ENCODE measurements at regions not wholly inside any gene's neighbourhood (a gene's known extent, or its start where the extent isn't known, plus 50 kb on each side); places are given as distances from the start of the nearest gene placed in this dataset.

DNA sequence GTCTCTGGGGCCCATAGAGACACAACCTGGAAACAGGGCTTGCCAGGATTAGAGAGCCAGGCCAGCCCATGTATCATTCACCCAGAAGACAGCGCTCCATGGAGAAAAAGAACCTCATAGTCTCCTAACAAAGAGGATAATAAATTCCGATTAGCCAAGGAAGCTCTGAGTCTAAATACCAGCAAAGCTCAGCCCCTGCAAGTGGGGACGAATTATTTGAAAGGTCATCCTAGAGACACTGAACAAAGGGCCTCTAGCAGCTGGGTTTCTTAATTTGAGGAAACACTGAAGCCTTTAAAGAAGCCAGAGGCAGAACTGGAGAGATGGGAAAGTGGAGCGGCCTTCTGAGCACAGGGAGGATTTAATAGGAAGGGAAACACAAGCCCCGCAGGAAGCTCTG, 287.1 kb upstream of the ZNF462 start:
- no peak for DNase-seq

DNA sequence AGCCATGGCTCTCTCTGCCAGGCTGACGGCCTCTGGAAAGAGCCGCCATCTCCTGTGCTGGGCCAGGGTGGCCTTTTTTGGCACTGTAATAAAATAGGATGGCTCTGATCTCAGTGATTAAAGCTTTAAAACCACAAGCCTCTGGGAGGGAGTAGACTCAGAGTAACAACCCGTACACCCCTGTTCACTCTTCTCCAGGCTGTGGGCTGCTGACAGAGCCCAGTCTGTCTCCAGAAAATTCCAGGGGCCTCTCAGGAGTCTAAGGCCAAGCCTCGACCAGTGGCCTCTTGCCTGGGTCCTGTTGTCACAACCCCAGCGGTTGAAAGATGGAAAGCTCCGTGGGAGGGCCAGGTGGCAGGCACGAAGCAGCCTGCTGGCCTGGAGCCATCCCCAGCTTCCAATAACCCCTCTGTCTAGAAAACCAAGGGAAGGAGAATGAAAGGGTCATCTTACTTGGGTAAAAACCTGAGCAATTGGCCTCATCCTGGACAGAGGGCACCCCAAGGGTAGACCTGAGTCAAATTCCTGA, 286.7 kb upstream of the ZNF462 start:
- no peak for DNase-seq

DNA sequence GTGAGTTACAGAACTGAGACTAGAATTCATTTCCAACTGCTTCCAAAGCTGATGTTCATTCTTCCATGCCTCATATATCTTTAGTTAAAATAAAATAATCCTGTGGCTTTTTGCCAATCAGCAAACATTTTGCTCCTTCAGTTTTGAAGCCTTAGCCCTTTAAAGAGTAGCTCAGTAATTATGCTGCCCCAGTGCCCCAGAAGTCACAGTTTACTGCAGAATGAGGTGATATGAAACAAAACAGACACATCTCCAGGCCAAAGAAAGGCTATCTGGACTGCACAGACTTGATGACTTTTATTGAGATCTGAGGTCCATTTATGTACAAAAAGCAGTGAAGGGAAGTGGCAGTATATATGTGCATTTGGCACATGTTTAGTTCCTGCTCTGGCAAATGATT, 285.8 kb upstream of the ZNF462 start:
- no peak for DNase-seq

DNA sequence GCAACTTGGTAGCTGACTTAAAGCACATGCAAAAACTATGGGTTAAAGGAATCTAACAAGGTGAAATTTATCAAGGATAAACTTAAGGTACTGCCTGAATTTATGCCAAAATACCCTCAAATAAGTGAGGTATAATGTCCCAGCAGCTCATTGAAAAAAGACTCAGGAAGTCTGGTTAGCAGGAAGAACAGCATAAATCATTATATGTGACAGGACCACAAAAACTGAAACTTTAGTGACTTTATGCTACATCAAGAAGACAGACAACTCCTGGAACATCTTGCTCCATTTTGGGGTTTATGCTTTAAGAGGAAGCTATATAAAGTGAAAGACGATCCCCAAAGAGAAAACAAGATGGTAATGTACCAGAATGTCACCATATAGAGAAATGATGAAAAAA, 282.4 kb upstream of the ZNF462 start:
- no peak for DNase-seq

DNA sequence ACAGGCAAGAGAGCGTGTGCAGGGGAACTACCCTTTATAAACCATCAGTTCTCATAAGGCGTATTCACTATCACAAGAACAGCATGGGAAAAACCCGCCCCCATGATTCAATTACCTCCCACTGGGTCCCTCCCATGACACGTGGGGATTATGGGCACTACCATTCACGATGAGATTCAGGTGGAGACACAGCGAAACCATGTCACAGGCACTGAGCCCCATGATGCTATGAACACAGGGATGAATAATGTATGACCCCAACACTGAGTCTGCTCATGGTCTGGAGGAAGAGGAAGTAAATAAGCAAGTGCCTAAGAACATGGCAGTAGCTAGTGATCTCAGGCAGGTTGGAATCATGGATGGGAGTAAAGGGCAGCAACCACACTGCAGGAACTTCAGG, 281.0 kb upstream of the ZNF462 start:
- no peak for DNase-seq

DNA sequence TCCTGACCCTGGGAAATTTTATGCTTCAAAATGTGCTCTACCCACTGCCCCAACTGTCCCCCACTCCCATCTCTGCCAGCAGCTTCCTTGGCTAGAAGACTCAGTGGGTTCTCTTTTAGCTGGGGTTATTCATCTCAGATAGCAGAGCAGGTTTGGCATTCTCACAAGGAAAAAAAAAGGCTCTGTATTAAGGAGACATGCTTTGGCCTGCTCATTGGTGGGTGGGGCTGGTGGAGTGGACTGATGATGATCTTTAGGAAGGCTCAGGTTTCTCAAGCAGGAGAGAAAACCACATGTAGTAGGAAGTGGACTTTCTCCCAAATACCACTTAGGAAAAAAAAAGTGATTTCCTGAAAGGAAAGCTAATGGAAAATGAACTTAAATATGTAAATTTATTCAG, 279.2 kb upstream of the ZNF462 start:
- DNase-seq = no peak

DNA sequence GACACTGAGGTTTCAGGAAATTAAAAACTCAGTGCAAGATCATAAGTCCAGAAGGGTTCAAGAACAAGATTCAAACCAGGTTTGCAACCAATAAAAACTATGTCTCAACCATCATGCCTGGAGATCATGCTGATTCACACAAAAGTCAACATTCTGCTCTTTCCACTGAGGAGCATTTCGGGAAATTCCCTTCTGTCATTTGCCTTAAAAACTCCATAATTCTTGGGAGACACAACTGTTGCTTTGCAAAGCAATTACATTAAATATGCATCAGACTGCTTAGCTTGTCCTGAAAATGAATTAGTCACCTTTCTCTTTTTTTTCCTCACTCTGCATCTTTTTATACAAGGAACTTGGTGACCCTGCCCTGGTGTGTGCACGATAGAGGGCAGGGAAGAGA, 275.9 kb upstream of the ZNF462 start:
- DNase-seq = no peak

DNA sequence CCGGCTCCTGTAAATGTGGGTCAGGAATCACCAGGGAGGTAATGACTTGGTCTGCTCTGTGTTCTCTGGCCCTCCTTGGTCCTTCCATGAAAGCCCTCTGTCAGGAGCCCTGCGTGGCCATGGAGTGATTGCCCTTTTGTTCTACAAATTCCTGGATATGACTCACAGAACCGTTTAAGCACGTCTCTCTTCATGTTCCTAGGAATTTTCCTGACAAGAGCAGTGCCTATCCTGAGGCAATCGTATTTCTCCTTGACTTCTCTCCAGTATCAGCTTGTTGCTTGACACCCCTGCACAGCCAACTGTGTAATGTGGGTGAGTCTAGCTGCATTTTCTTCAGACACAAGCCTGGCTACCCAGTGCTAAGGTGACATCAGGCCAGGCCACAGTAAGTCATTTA, 274.3 kb upstream of the ZNF462 start:
- no peak for DNase-seq

DNA sequence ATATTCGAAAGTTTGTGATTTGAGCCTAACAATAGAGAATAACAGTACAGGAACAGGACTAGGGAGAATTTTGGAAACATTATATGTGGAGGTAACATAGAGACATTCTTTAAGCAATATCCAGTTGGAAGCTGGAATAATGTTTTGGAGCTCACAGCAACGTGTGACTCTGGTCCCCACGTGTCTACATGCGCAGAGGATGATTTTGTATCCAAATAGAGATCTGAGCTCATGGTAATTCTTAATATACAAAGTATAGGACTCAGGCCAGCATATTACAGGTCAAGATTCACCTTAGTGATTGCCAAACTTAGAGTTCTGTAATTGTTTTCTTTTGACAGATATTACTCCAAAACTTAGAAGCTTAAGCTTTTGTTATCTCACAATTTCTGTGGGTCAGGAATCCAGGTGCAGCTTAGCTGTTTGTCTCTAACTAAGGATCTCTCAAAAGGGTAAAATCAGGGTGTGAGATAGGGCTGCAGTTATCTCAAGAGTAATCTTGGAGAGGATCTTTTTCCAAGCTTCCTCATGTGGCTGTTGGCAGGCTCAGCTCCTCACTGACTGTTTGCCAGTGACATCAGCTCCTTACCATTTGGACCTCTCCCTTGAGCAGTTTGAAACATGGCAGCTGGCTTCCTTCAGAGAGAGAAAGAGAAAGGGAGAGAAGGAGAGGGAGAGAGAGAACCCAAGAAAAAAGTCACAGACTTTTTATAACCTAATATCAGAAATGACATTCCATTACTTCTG, 272.0 kb upstream of the ZNF462 start:
- DNase-seq = no peak

DNA sequence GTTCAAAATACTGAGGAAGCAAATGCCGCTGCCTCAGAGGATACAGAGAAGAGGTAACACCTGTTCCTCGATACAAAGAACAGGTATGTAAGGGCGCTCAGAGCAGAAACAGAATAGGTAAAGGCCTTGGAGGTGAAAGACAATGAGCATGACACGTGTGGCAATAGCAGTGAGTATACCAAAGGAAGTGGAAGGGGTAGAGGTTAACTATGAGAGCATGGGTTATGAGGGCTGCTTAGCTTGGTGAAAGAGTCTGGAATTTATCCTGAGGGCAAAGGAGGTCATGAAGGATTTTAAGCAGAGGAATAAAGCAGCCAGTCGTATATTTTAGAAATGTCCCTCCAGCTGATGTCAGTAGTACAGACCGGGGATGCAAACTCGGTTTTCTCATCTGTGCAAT, 269.8 kb upstream of the ZNF462 start:
- DNase-seq = no peak

DNA sequence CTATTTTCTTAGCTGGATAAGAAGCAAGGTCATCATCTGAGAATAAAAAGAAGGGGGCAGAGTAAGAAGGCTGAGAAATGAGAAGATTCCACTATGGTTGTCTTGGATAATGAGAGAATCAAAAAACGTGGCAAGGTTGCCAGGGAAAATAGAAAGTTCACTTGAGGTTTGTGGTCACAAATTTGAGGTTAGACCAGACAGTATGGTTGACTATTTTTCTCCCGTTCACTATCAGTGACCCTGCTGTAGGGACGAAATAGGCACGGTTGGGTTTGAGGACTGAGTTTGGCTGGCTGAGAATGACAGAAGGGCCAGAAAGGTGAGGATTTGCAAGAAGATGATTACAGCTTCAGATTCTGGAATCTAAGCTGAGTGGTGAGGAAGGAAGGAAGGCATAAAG, 266.0 kb upstream of the ZNF462 start:
- DNase-seq = no peak

DNA sequence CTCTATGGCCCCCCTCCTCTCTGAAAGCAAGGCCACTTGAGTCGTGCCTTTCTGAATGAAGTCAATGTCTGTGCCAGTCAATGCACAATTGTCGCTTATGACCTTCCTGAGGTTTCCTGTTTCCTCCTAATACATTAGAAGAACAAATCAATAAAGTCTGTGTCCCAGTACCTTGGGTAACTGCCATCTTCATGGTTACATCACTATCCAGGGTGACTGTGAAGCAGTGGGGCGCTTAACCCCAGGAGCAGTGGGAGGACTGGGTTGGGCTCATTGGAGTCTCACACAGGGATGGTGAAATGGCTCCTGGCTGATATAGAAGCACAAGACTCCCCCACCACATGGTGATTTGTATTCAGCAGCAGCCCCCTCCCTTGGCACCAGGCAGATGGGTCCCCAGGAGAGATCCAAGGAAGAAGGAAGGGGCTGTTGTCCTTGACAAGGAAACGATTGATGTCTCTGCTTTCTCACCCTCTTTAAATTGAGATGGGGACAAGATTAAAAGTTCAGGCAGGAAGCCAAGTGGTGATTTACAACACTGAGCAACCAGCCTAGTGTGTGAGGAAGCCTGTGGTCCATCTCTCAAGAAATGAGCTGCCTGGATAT, 261.9 kb upstream of the ZNF462 start:
- no peak for DNase-seq

DNA sequence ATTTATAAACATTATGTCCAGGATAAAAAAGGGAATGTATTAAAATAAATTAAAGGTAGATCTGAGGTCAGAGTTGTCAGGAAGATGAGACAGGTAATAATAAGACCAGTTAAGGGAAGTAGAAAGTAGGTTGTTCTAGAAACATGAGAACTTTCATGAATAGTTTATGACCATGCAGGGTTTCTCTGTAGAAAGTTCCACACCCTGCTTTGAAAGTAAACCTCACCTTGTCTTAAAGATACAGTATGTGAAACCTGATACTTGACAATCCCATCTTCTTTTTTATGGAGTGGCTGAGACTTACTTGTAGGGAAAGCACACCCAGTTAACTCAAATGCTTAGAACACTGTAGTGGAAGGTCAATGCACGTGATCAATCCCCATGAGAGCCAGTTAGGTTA, 260.6 kb upstream of the ZNF462 start:
- no peak for DNase-seq

DNA sequence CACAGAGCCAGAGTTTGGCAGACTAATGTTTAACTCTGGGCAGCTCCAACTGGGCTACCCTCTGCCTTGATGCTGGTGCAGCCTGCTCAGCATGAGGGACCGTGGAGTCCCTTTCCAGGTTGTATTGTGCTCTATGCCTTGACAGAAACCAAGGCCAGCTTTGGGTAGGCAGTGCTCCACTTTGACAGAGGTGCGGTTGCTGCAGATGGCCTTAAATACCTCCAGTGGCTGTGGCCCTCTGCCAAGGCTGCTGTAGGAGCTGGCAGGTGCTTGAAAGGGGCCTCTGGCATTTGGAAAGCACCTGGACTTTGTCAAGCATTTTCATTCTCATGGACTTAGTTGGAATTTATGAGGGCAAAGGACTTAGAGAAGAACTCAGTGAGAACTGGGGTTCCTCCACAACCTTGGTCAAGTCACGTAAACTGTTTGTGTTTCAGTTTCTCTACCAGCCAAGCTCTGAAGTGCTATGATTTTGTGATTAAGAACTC, 249.7 kb upstream of the ZNF462 start:
- DNase-seq = peak; percentile 0

DNA sequence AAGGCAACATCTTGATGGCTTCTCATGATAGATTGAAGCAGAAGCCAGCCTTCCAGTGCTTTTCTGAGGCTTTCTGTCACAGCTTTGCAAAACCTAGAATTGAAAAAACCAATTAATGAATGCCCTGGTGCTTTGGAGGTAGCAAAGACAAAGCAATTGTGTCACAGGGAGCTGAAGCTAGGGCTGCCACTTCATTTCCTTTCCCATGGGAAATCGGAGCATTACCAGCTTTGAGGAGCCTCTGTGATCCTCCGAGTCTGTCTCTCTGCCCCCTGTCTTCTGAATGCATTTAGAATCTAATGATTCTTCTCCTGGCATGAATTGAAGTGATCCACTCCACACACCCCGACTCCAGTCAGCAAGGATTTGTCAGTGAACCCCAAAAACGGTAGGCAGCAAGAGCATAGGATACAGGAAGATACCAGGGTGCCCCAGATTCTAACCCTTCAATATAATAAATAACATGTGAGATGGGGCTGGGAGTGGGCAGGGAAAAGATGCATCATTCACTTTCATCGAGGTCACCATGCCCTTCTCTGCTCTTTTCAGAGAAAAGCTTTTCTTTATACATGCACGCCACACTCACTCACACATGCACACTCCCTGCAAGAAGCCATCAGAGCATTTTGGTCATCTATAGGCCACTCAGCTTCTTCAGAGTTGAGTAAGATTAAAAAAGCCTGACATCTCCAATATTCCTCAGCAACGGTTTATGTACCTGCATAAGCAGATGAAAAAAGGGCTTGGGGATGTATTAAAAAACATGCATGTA, 247.7 kb upstream of the ZNF462 start:
- DNase-seq = no peak

DNA sequence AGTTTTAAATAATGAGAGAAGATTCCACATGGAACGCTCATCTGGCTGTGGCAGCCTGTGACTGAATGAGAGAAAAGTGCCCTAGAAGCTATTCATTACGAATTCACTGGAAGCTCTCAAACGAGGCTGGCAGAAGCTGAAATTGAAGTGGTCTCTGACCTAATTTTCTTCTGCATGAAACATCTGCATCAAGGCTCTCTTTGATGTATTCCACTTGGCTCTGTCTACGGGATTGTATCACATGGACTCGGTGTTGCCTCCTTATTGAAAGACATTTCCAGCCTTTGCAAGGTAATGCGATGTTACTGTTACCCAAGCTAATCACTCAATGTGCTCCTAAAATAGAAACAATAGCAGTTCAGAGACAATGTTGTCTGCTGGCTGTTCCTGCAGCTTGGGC, 246.9 kb upstream of the ZNF462 start:
- DNase-seq = no peak

DNA sequence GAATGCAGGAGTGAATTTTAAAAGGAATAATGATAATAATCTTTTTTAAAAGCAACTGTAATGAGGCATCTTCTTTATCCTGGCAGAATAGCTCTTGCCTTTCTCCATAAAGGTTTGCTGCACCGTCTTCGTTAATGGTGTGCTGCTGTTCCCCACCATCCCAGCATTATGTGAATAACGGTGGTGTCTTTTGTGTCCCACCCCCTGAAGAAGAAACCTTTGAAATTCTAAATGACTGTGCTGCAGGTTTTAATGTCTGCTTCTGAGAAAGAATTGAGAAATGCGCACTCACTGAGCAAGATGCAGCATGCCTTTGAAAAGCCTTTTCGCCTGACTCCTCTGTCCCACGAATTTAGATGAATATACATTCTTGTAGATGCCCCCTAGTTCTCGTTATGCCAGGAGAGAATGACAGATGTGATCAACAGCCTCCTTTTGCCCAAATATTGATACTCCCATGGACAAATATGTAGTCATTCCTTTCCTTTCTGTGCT, 246.1 kb upstream of the ZNF462 start:
- no peak for DNase-seq

DNA sequence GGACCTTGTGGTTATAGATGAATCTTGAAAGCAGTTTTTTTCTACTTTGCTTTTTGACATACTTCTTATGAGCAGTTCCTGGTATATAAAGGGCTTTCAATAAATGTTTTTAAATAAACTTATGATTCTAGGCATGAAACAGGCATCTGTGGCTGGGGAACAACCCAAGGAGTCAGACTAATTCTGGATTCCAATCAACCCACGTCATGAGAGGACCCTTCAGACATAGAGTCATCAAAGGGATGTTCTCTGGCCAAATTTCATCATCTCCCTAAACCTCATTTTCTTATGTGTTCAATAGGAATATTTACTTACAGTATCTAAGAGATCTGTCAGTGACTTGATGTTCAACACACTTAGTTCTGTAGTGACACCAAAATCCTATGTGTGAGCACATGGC, 243.8 kb upstream of the ZNF462 start:
- no peak for DNase-seq

DNA sequence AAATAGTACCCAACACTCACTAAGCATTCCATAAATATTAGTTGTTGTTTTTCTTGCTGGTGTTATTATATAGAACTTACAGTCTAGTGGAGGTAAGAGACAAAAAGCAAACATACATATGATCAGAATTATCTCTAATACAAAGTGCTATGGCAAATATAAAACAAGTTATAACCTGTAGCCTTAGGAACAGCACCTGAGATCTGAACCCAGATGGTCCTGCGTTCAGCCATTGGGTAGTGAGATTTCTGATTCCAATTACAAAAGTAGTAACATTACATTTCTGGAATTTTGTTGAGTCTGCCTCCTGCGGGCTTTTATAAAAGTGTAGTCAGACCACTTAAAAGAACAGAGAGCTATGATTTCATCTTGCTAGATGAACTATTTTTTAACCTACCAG, 242.9 kb upstream of the ZNF462 start:
- DNase-seq = no peak

DNA sequence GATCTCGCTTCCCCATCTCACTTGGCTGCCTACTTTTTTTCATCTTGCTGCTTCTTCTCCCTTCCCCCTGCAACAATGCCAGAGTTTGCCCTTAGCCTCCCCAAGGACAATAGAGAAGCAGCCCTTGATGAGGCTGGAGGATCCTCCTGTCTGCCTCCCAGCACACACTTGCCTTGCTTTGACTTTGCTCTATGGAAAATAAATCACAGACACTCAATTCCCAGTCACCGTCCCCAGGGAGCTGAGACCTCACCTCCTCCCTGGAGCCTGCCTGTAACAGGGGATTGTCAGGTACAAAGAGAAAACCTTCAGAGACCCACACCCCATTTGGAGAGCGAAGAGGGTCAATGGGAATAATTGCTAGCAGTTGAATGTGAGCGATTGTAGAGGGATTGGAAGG, 242.1 kb upstream of the ZNF462 start:
- no peak for DNase-seq

DNA sequence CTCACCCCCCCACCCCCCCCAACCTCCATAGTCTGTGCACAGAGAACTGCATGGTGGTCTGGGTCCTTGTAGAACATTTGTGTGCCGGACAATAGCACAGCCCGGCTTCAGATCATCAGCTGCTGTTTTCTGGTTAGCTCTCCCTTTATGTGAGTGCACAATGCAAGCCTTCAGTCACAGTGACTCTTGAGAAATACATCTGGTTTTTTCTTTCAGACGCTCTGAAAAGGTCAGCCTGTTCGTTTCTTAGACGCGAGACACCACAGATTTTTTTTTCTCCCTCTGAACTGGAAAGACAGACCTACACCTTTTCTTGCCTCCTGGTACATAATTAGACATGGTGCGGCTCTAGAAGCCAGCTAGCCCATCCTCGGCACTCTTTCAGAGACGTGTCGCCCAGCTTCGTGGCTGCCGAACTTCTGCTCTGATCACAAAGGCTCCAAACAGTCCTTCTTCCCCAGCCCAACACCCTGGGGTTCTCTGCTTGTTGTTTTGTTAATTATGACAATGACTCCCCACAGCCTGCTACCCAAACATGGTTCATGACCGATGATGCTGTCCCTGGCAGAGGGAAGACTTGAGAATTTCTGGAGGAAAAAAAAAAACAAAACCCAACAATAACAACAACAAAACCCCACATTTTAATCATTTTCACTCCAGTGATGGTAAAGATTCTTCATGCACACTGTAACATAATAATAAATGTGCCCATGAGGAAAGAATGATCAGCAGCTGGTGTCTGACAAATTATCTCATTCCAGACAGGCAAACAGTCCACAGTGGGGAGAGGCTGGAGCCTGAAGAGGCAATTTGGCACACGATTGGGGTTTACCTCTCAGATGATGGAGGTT, 241.4 kb upstream of the ZNF462 start:
- no peak for DNase-seq

DNA sequence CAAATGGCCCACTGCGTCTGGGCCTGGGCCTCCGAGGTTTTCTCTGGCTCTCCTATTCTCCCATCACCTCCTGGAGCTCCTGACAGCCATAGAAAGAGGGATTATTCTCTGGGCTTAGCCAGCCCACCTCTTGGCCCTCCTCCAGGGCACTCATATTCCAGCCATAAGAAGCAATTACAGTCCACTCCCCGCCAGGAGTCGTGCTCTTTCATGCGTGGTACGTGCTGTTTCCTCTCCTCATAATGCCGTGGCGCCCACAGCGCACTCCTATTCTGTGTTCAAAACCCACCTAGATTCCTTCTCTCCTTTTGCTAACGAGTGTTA, 240.8 kb upstream of the ZNF462 start:
- DNase-seq = no peak

DNA sequence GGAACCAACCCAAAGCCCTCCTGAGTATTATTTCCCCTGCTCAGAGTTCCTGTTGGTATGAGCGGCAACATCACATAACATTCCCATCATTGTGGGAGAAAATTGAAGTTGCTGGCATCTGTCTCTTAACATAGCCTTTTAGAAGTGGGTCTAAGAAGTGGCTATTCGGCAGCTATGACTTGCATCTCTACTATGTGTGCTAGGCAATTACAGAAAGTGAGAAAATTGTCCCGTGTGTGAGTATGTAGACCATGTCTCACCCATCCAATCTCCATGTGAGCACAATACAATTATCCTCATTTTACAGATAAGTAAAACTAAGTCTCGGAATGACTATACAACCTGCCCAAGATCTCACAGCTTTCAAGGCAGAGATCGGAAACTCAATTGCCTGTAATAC, 239.4 kb upstream of the ZNF462 start:
- no peak for DNase-seq
